H9 (cell line): ENCODE measurements at regions not wholly inside any gene's neighbourhood (a gene's known extent, or its start where the extent isn't known, plus 50 kb on each side); places are given as distances from the start of the nearest gene placed in this dataset.

Experiments
- DNase-seq: peaks from one replicate; pipeline ENCODE4 v3.0.0-alpha.2; 2017
- H2AFZ ChIP-seq: one replicate; pipeline ENCODE4 v1.6.1; 2013; ENCODE audit warnings: mild to moderate bottlenecking, low read length, control low read depth, moderate library complexity
- H2AK5ac ChIP-seq: 2 replicates; pipeline ENCODE4 v1.6.1; 2013; ENCODE audit warnings: low read length, control low read depth, mixed read lengths; ENCODE audit not compliant: insufficient read length
- H2BK120ac ChIP-seq: one replicate; pipeline ENCODE4 v1.6.1; 2013; ENCODE audit warnings: low read depth, mild to moderate bottlenecking, low read length, control low read depth, inconsistent platforms; ENCODE audit not compliant: poor library complexity, severe bottlenecking
- H2BK12ac ChIP-seq: 2 replicates; pipeline ENCODE4 v1.6.1; 2013; ENCODE audit warnings: low read length, control low read depth, mixed read lengths, low read depth; ENCODE audit not compliant: insufficient read length
- H2BK15ac ChIP-seq: 2 replicates; pipeline ENCODE4 v1.6.1; 2013; ENCODE audit warnings: low read depth, low read length, control low read depth
- H2BK20ac ChIP-seq: one replicate; pipeline ENCODE4 v1.6.1; 2013; ENCODE audit warnings: low read depth, mild to moderate bottlenecking, low read length, control low read depth, inconsistent platforms; ENCODE audit not compliant: poor library complexity, severe bottlenecking
- H2BK5ac ChIP-seq: 2 replicates; pipeline ENCODE4 v1.6.1; 2013; ENCODE audit warnings: low read length, control low read depth, mixed read lengths; ENCODE audit not compliant: insufficient read length
- H3K14ac ChIP-seq: 2 replicates; pipeline ENCODE4 v1.6.1; 2013; ENCODE audit warnings: low read length, control low read depth; ENCODE audit not compliant: insufficient read depth
- H3K18ac ChIP-seq: 2 replicates; pipeline ENCODE4 v1.6.1; 2013; ENCODE audit warnings: low read depth, mild to moderate bottlenecking, mixed read lengths, low read length, control low read depth; ENCODE audit not compliant: insufficient read length
- H3K23ac ChIP-seq: 2 replicates; pipeline ENCODE4 v1.6.1; 2013; ENCODE audit warnings: low read length, control low read depth, mixed read lengths, low read depth; ENCODE audit not compliant: insufficient read length
- H3K23me2 ChIP-seq: 2 replicates; pipeline ENCODE4 v1.6.1; 2013; ENCODE audit warnings: low read depth, mild to moderate bottlenecking, mixed read lengths, low read length, control low read depth; ENCODE audit not compliant: insufficient read length, poor library complexity, severe bottlenecking
- H3K27ac ChIP-seq: 2 replicates; pipeline ENCODE4 v1.5.1; 2013; ENCODE audit warnings: low read length, control low read depth, mixed read lengths, low read depth; ENCODE audit not compliant: insufficient read length
- H3K27me3 ChIP-seq: 2 replicates; pipeline ENCODE4 v1.6.1; 2013; ENCODE audit warnings: low read length, control low read depth, inconsistent platforms; ENCODE audit not compliant: insufficient read depth
- H3K4ac ChIP-seq: 2 replicates; pipeline ENCODE4 v1.6.1; 2013; ENCODE audit warnings: low read depth, mild to moderate bottlenecking, control low read depth, inconsistent platforms, low read length, moderate library complexity
- H3K4me1 ChIP-seq: 2 replicates; pipeline ENCODE4 v1.6.1; 2013; ENCODE audit warnings: low read length, control low read depth, inconsistent platforms; ENCODE audit not compliant: insufficient read depth
- H3K4me2 ChIP-seq: 2 replicates; pipeline ENCODE4 v1.6.1; 2013; ENCODE audit warnings: low read length, control low read depth, mixed read lengths; ENCODE audit not compliant: insufficient read length, insufficient read depth
- H3K56ac ChIP-seq: 2 replicates; pipeline ENCODE4 v1.6.1; 2013; ENCODE audit warnings: low read depth, mild to moderate bottlenecking, mixed read lengths, low read length, control low read depth; ENCODE audit not compliant: insufficient read length
- H3K79me1 ChIP-seq: 2 replicates; pipeline ENCODE4 v1.6.1; 2013; ENCODE audit warnings: low read depth, mild to moderate bottlenecking, moderate library complexity, low read length, control low read depth, inconsistent platforms; ENCODE audit not compliant: insufficient read depth, poor library complexity, severe bottlenecking
- H3K79me2 ChIP-seq: 2 replicates; pipeline ENCODE4 v1.6.1; 2013; ENCODE audit warnings: low read length, control low read depth, inconsistent platforms; ENCODE audit not compliant: insufficient read depth
- H3K9ac ChIP-seq: 2 replicates; pipeline ENCODE4 v1.6.1; 2013; ENCODE audit warnings: low read length, control low read depth, mixed read lengths; ENCODE audit not compliant: insufficient read length; ENCODE audit errors: extremely low read depth
- H3K9me3 ChIP-seq: one replicate; pipeline ENCODE4 v1.6.1; 2013; ENCODE audit warnings: low read depth, low read length, inconsistent platforms; ENCODE audit not compliant: control insufficient read depth
- H3T11ph ChIP-seq: one replicate; pipeline ENCODE4 v1.6.1; 2013; ENCODE audit warnings: mild to moderate bottlenecking, low read length, control low read depth, inconsistent platforms
- H4K20me1 ChIP-seq: one replicate; pipeline ENCODE4 v1.6.1; 2013; ENCODE audit not compliant: control insufficient read depth, insufficient read length, insufficient read depth
- H4K5ac ChIP-seq: 2 replicates; pipeline ENCODE4 v1.6.1; 2013; ENCODE audit warnings: low read depth, mild to moderate bottlenecking, mixed read lengths, low read length, control low read depth; ENCODE audit not compliant: insufficient read length
- H4K8ac ChIP-seq: replicated peaks from 2 replicates; pipeline ENCODE4 v1.6.1; 2013; ENCODE audit warnings: low read length, control low read depth, mixed read lengths, low read depth; ENCODE audit not compliant: insufficient read length
- H4K91ac ChIP-seq: 2 replicates; pipeline ENCODE4 v1.6.1; 2013; ENCODE audit warnings: low read depth, mild to moderate bottlenecking, moderate library complexity, mixed read lengths, low read length, control low read depth; ENCODE audit not compliant: insufficient read length
- H3K27ac Mint-ChIP-seq, 3 experiments: 2 replicates in 2 of 3; 3 replicates in 1 of 3; pipeline ENCODE4 v1.8.0; 2020 to 2021; ENCODE audit warnings: mixed read lengths in 3 of 3, mild to moderate bottlenecking in 1 of 3, moderate library complexity in 1 of 3
- H3K27me3 Mint-ChIP-seq: 2 replicates; pipeline ENCODE4 v1.8.0; 2021; ENCODE audit warnings: low read depth, mild to moderate bottlenecking, moderate library complexity, mixed read lengths
- H3K36me3 Mint-ChIP-seq, 3 experiments: 2 replicates in 2 of 3; 3 replicates in 1 of 3; pipeline ENCODE4 v1.8.0; 2020 to 2021; ENCODE audit warnings: low read depth in 3 of 3, mixed read lengths in 3 of 3; ENCODE audit not compliant: insufficient read depth in 1 of 3
- H3K4me1 Mint-ChIP-seq, 2 experiments: 2 replicates each; pipeline ENCODE4 v1.8.0; 2020; ENCODE audit warnings: mixed read lengths in 2 of 2
- H3K4me3 Mint-ChIP-seq, 2 experiments: 2 replicates in 1 of 2; 3 replicates in 1 of 2; pipeline ENCODE4 v1.8.0; 2020 to 2021; ENCODE audit warnings: mild to moderate bottlenecking in 2 of 2, mixed read lengths in 2 of 2, moderate library complexity in 1 of 2
- H3K9me3 Mint-ChIP-seq, 2 experiments: 2 replicates in 1 of 2; 3 replicates in 1 of 2; pipeline ENCODE4 v1.8.0; 2020; ENCODE audit warnings: mild to moderate bottlenecking in 2 of 2, mixed read lengths in 2 of 2, moderate library complexity in 1 of 2
- TF ChIP-seq, protein P1 (sequence below): fragments of 200-600 bp; sonication (generic); conservative IDR thresholded peaks from 3 replicates; pipeline ENCODE4 v1.8.0; 2021; ENCODE audit warnings: antibody characterized with exemption, mild to moderate bottlenecking

DNA sequence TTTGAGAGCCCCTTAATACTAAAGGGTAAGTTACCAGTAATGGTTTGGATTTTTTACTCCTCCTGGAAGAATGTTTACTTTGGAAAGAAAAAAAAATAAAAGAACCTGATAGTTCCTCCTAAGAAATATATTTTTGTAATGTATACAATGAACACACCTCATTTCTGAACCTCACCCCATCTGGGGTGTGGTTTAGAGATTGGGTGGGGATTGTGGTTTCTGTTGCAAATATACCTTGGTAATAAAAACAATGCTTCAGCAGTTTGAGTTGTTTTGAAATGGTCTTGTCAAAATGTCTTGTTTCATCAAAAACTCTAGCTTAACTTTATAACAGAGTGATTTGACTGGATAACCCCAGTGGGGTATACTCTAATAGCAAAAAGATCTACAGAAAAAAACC lies 448.9 kb upstream of the MEIS1 start:
- H3K27ac ChIP-seq, result no peak overlapping the region
- no peaks in the 10 kb centered on the region for H3K23me2 ChIP-seq
- H3K27me3 ChIP-seq, result no peaks in the 10 kb centered on the region
- H2AK5ac ChIP-seq, result no peak overlapping the region
- Mint-ChIP-seq H3K4me3 (no peak overlapping the region), H3K4me1 (no peaks in the 10 kb centered on the region), H3K9me3 (peaks cover 4 to 11% of the 10 kb centered on the region in 2 experiments; a peak in 4 of 5 replicates), H3K36me3 (no peaks in the 10 kb centered on the region), H3K27ac (no peak overlapping the region), H3K27me3 (peaks cover under 1% of the 10 kb centered on the region; the same call in 1 of the 2 replicates)
- no peak overlapping the region for H3K9ac ChIP-seq
- H3K9me3 ChIP-seq, result no peaks in the 10 kb centered on the region
- H4K5ac ChIP-seq, result no peak overlapping the region
- no peak overlapping the region for H2BK12ac ChIP-seq
- H3T11ph ChIP-seq, result no peak overlapping the region
- no peak overlapping the region for H3K4ac ChIP-seq
- no peak overlapping the region for H3K14ac ChIP-seq
- H3K79me1 ChIP-seq, result no peaks in the 10 kb centered on the region
- no peak overlapping the region for H3K4me2 ChIP-seq
- no peak overlapping the region for H2BK20ac ChIP-seq
- no peak overlapping the region for H3K23ac ChIP-seq
- DNase-seq, result no peak
- TF ChIP-seq, protein P1, sequence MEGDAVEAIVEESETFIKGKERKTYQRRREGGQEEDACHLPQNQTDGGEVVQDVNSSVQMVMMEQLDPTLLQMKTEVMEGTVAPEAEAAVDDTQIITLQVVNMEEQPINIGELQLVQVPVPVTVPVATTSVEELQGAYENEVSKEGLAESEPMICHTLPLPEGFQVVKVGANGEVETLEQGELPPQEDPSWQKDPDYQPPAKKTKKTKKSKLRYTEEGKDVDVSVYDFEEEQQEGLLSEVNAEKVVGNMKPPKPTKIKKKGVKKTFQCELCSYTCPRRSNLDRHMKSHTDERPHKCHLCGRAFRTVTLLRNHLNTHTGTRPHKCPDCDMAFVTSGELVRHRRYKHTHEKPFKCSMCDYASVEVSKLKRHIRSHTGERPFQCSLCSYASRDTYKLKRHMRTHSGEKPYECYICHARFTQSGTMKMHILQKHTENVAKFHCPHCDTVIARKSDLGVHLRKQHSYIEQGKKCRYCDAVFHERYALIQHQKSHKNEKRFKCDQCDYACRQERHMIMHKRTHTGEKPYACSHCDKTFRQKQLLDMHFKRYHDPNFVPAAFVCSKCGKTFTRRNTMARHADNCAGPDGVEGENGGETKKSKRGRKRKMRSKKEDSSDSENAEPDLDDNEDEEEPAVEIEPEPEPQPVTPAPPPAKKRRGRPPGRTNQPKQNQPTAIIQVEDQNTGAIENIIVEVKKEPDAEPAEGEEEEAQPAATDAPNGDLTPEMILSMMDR, result no peak
- no peak overlapping the region for H2BK5ac ChIP-seq
- no peak overlapping the region for H3K56ac ChIP-seq
- H2AFZ ChIP-seq, result no peak overlapping the region
- no peak overlapping the region for H2BK120ac ChIP-seq
- no peaks in the 10 kb centered on the region for H3K4me1 ChIP-seq
- H3K79me2 ChIP-seq, result no peaks in the 10 kb centered on the region
- no peak overlapping the region for H4K8ac ChIP-seq
- no peak overlapping the region for H3K18ac ChIP-seq
- H2BK15ac ChIP-seq, result no peak overlapping the region
- H4K91ac ChIP-seq, result no peak overlapping the region
- no peaks in the 10 kb centered on the region for H4K20me1 ChIP-seq
